SK-N-SH treated with all-trans-retinoic acid at 6 μM for 48 hours (cell line): ENCODE measurements at regions not wholly inside any gene's neighbourhood (a gene's known extent, or its start where the extent isn't known, plus 50 kb on each side); places are given as distances from the start of the nearest gene placed in this dataset.

Experiments used
- ATAC-seq: fragments of 200-7000 bp; cut with Tn5 transposase; 3 replicates; pipeline ENCODE4 v1.9.1; 2020; ENCODE audit warnings: mild to moderate bottlenecking, moderate library complexity
- ARNTL ChIP-seq: fragments of 450-650 bp; formaldehyde crosslinking; IDR thresholded peaks from 2 replicates; pipeline ENCODE4 v1.5.0; 2020; ENCODE audit warnings: low read depth, mild to moderate bottlenecking, moderate library complexity, borderline replicate concordance
- BACH2 ChIP-seq: fragments of 250-450 bp; sonication (Bioruptor Pico); IDR thresholded peaks from 2 replicates; pipeline ENCODE4 v1.9.0; 2021; ENCODE audit warnings: mild to moderate bottlenecking, borderline replicate concordance
- CSDC2 ChIP-seq: fragments of 250-450 bp; sonication (Bioruptor Pico); IDR thresholded peaks from 2 replicates; pipeline ENCODE4 v1.5.0; 2020; ENCODE audit warnings: mild to moderate bottlenecking, moderate library complexity
- CSRNP3 ChIP-seq: fragments of 250-450 bp; sonication (Bioruptor Pico); IDR thresholded peaks from 2 replicates; pipeline ENCODE4 v1.5.1; 2021; ENCODE audit warnings: mild to moderate bottlenecking, moderate library complexity
- ESRRG ChIP-seq: fragments of 250-450 bp; sonication (Bioruptor Pico); IDR thresholded peaks from 2 replicates; pipeline ENCODE4 v1.6.1; 2021; ENCODE audit warnings: mild to moderate bottlenecking
- GLIS3 ChIP-seq: fragments of 250-450 bp; sonication (Bioruptor Pico); IDR thresholded peaks from 2 replicates; pipeline ENCODE4 v1.5.0; 2020; ENCODE audit warnings: mild to moderate bottlenecking, moderate library complexity
- ISL1 ChIP-seq: fragments of 250-450 bp; sonication (Bioruptor Pico); IDR thresholded peaks from 2 replicates; pipeline ENCODE4 v2.1.2; 2022; ENCODE audit warnings: mild to moderate bottlenecking, moderate library complexity
- OSR1 ChIP-seq: fragments of 250-450 bp; sonication (Bioruptor Pico); IDR thresholded peaks from 2 replicates; pipeline ENCODE4 v1.8.0; 2022; ENCODE audit warnings: moderate library complexity, mild to moderate bottlenecking, inconsistent platforms
- PATZ1 ChIP-seq: fragments of 250-450 bp; sonication (Bioruptor Pico); IDR thresholded peaks from 2 replicates; pipeline ENCODE4 v1.8.0; 2020; ENCODE audit warnings: mild to moderate bottlenecking, moderate library complexity, borderline replicate concordance
- POU6F1 ChIP-seq: fragments of 250-450 bp; sonication (Bioruptor Pico); IDR thresholded peaks from 2 replicates; pipeline ENCODE4 v1.8.0; 2021; ENCODE audit warnings: low read depth, mild to moderate bottlenecking, moderate library complexity, borderline replicate concordance
- RARB ChIP-seq: fragments of 250-450 bp; sonication (Bioruptor Pico); IDR thresholded peaks from 2 replicates; pipeline ENCODE4 v1.8.0; 2021; ENCODE audit warnings: mild to moderate bottlenecking, moderate library complexity
- SNAI2 ChIP-seq: fragments of 250-450 bp; sonication (Bioruptor Pico); IDR thresholded peaks from 2 replicates; pipeline ENCODE4 v1.5.0; 2020; ENCODE audit warnings: mild to moderate bottlenecking, moderate library complexity
- TCF4 ChIP-seq: fragments of 250-450 bp; sonication (Bioruptor Pico); IDR thresholded peaks from 2 replicates; pipeline ENCODE4 v1.8.0; 2021; ENCODE audit warnings: mild to moderate bottlenecking, moderate library complexity, borderline replicate concordance
- TOX ChIP-seq: fragments of 250-450 bp; sonication (Bioruptor Pico); IDR thresholded peaks from 2 replicates; pipeline ENCODE4 v1.8.0; 2021; ENCODE audit warnings: mild to moderate bottlenecking, moderate library complexity, borderline replicate concordance
- TSHZ2 ChIP-seq: fragments of 250-450 bp; sonication (Bioruptor Pico); IDR thresholded peaks from 2 replicates; pipeline ENCODE4 v1.5.0; 2020; ENCODE audit warnings: mild to moderate bottlenecking, moderate library complexity
- ZC3H10 ChIP-seq: fragments of 250-450 bp; sonication (Bioruptor Pico); IDR thresholded peaks from 2 replicates; pipeline ENCODE4 v1.5.1; 2021; ENCODE audit warnings: mild to moderate bottlenecking, moderate library complexity
- ZFP3 ChIP-seq: fragments of 250-450 bp; sonication (Bioruptor Pico); IDR thresholded peaks from 2 replicates; pipeline ENCODE4 v1.5.0; 2020; ENCODE audit warnings: mild to moderate bottlenecking, moderate library complexity
- ZNF565 ChIP-seq: fragments of 450-650 bp; formaldehyde crosslinking; conservative IDR thresholded peaks from 2 replicates; pipeline ENCODE4 v1.5.0; 2020; ENCODE audit warnings: low read depth, mild to moderate bottlenecking, moderate library complexity
- ZNF70 ChIP-seq: fragments of 450-650 bp; formaldehyde crosslinking; IDR thresholded peaks from 2 replicates; pipeline ENCODE4 v1.5.0; 2020; ENCODE audit warnings: mild to moderate bottlenecking, moderate library complexity
- ZNF8 ChIP-seq: fragments of 450-650 bp; formaldehyde crosslinking; IDR thresholded peaks from 2 replicates; pipeline ENCODE4 v1.5.0; 2020; ENCODE audit warnings: mild to moderate bottlenecking, moderate library complexity

GRCh38 chr3:53974324-53974723 lies 82.7 kb upstream of the SELENOK start:
- no peak for TF ChIP-seq SNAI2 (CRISPR knock-in tag)
- no peak for TF ChIP-seq ARNTL
- no peak for TF ChIP-seq BACH2 (CRISPR knock-in tag)
- TF ChIP-seq CSDC2 (CRISPR knock-in tag), result no peak
- no peak for TF ChIP-seq ZNF565
- TF ChIP-seq RARB (CRISPR knock-in tag), result no peak
- TF ChIP-seq ISL1 (CRISPR knock-in tag), result no peak
- TF ChIP-seq GLIS3 (CRISPR knock-in tag), result no peak
- no peak for TF ChIP-seq CSRNP3
- no peak for TF ChIP-seq TSHZ2 (CRISPR knock-in tag)
- no peak for TF ChIP-seq OSR1 (CRISPR knock-in tag)
- TF ChIP-seq ESRRG (CRISPR knock-in tag), result no peak
- TF ChIP-seq POU6F1 (CRISPR knock-in tag), result no peak
- TF ChIP-seq ZNF70 (CRISPR knock-in tag), result no peak
- TF ChIP-seq TOX (CRISPR knock-in tag), result no peak
- no peak for TF ChIP-seq TCF4 (CRISPR knock-in tag)
- no peak for TF ChIP-seq ZFP3 (CRISPR knock-in tag)
- ATAC-seq, result no peak

- no peak for ATAC-seq
- TF ChIP-seq ZFP3 (CRISPR knock-in tag), result no peak
- TF ChIP-seq ZNF8 (CRISPR knock-in tag), result no peak
- TF ChIP-seq ISL1 (CRISPR knock-in tag), result no peak
- no peak for TF ChIP-seq PATZ1 (CRISPR knock-in tag)
- TF ChIP-seq GLIS3 (CRISPR knock-in tag), result no peak
- TF ChIP-seq OSR1 (CRISPR knock-in tag), result no peak
- TF ChIP-seq ZC3H10, result no peak
- TF ChIP-seq CSDC2 (CRISPR knock-in tag), result no peak
- TF ChIP-seq ESRRG (CRISPR knock-in tag), result no peak
- TF ChIP-seq BACH2 (CRISPR knock-in tag), result no peak
- TF ChIP-seq RARB (CRISPR knock-in tag), result no peak
- no peak for TF ChIP-seq POU6F1 (CRISPR knock-in tag)
- TF ChIP-seq TOX (CRISPR knock-in tag), result no peak
- TF ChIP-seq TCF4 (CRISPR knock-in tag), result no peak
- TF ChIP-seq TSHZ2 (CRISPR knock-in tag), result no peak
- no peak for TF ChIP-seq ARNTL
These were observed 82.2 kb upstream of the SELENOK start for GRCh38 chr3:53973905-53974304.
